Activated T-cell treated with anti-CD3 and anti-CD28 coated beads, Interleukin-2, amount 50 U/mL, for 4 hours (primary cell): ENCODE measurements at regions not wholly inside any gene's neighbourhood (a gene's known extent, or its start where the extent isn't known, plus 50 kb on each side); places are given as distances from the start of the nearest gene placed in this dataset.
"Not testable (repeated sequence)": the region's sequence is repeated elsewhere in the genome, so short reads cannot be mapped to it uniquely, and the experiment has no call there.

ENCODE experiments used
- ATAC-seq, 2 donors: fragments of 200-7000 bp; cut with Tn5 transposase; one replicate each; pipeline ENCODE4 v1.10.0; 2021
- DNase-seq: peaks from one replicate; pipeline ENCODE4 v3.0.0-alpha.2; 2020
- H3K27me3 Mint-ChIP-seq: one replicate; pipeline ENCODE4 v1.8.0; 2021; ENCODE audit warnings: low read depth, mixed read lengths
- H3K36me3 Mint-ChIP-seq: one replicate; pipeline ENCODE4 v1.8.0; 2022; ENCODE audit warnings: mixed read lengths; ENCODE audit not compliant: insufficient read depth
- H3K4me1 Mint-ChIP-seq: one replicate; pipeline ENCODE4 v1.8.0; 2021; ENCODE audit warnings: low read depth, mixed read lengths
- H3K4me3 Mint-ChIP-seq: one replicate; pipeline ENCODE4 v1.8.0; 2021; ENCODE audit warnings: mild to moderate bottlenecking, moderate library complexity, mixed read lengths
- H3K9me3 Mint-ChIP-seq: one replicate; pipeline ENCODE4 v1.8.0; 2021; ENCODE audit warnings: mixed read lengths

DNA sequence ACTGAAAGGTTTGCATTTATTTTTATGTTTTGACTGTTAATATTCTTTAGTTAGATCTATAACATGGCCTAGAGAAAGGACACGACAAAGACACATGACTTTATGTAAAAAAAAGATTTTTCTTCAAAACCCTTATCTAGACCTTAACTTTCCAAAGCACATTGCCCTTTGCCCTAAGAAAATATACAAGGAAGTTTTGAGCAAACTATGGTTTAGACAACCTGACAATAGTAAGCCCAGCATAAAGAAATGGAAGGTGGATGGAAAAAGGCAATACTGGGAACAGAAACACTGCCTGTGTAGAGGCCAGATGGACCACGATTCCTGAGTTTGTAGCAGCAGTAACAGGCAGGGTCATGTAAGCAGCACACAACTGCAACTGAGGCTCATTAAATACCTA is 724.0 kb downstream of the GALC start:
- no peak for DNase-seq
- no peaks in the 10 kb centered on the region for H3K27me3 Mint-ChIP-seq
- no peak for ATAC-seq
- peaks cover 16% of the 10 kb centered on the region for H3K9me3 Mint-ChIP-seq
- no peak overlapping the region for H3K4me3 Mint-ChIP-seq
- H3K4me1 Mint-ChIP-seq, result no peaks in the 10 kb centered on the region
- H3K36me3 Mint-ChIP-seq, result no peaks in the 10 kb centered on the region

DNA sequence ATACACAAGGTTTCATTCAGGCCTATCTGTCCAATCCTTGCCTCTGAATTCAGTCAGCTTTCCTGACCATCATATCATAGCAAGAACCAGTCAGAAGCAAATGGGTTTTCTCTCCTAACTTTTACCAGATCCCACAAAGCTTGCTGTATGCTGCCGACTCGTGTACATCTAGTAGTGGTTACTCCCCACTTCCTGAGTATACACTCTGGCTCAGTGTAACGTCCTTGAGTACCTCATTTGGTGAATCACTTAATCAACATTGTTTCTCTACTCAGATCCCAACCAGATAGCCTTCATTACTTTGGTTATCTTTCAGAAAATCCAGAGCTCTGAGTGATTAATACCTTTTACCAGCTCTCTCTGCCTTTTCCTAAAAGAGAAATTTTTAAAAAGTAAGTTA is 728.2 kb downstream of the GALC start:
- no peak overlapping the region for H3K4me3 Mint-ChIP-seq

DNA sequence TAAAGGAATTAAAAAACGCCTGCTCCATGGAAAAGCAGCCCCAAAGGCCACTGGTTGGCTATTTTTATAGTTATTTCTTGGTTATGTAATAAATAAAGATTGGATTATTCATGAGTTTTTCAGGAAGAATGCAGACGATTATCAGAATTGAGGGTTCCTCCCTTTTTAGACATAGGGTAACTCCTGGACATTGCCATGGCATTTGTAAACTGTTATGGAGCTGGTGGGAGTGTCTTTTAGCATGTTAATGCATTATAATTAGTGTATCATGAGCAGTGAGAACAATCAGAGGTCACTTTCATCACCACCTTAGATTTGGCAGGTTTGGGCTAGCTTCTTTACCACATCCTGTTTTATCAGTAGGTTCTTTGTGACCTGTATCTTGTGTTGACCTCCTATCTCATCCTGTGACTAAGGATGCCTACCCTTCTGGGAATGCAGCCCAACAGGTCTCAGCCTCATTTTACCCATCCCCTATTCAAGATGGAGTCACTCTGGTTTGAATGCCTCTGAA is 728.7 kb downstream of the GALC start:
- ATAC-seq (no peak), DNase-seq (no peak)
- Mint-ChIP-seq H3K4me3 (no peak overlapping the region), H3K9me3 (peaks cover 8% of the 10 kb centered on the region), H3K4me1 (no peaks in the 10 kb centered on the region), H3K36me3 (no peaks in the 10 kb centered on the region), H3K27me3 (no peaks in the 10 kb centered on the region)

More for the DNA sequence above, 728.2 kb downstream of the GALC start:
- Mint-ChIP-seq H3K36me3 (no peaks in the 10 kb centered on the region), H3K4me1 (no peaks in the 10 kb centered on the region), H3K27me3 (no peaks in the 10 kb centered on the region), H3K9me3 (peaks cover 12% of the 10 kb centered on the region)
- DNase-seq (no peak), ATAC-seq (no peak)

DNA sequence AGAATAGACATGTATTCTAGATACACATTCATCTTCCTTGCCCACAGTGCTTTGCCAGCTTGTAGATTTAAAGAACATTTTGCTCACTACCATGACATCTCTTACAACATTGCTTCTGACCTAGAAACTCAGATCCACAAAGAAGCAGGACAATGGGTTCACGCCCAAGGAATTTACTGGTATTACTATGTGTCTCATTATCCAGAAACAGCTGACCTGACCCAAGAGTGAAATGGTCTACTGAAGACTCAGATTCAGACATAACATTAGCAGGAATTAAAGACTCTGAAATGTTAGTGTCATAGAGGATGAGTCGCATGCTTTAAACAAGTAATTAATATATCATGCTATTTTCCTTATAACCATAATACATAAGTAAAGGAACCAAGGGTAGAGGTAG is 731.4 kb downstream of the GALC start:
- H3K4me3 Mint-ChIP-seq, result no peak overlapping the region
- ATAC-seq (no peak), DNase-seq (no peak)
- H3K9me3 Mint-ChIP-seq, result peaks cover 8% of the 10 kb centered on the region
- H3K36me3 Mint-ChIP-seq, result no peaks in the 10 kb centered on the region
- no peaks in the 10 kb centered on the region for H3K27me3 Mint-ChIP-seq
- no peaks in the 10 kb centered on the region for H3K4me1 Mint-ChIP-seq

DNA sequence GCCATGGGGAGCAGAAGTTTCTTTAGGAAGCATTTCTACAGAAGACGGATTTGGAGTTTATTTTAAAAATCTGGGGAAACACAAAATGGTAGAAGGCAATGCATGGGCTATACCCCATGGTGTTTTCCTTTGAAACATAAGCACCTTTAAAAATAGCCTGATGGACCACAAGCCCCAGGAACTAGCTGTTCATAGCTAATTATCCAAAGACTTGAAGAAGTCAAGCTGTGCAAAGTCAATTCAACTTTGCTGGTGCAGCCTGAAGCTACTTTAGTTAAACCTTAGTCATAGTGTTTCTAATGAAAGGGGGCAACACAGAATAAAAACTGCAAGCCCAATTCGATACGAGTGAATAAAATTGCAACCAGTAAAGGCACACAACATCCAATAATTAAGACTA is 732.5 kb downstream of the GALC start:
- ATAC-seq, result no peak
- DNase-seq, result no peak
- peaks cover 5% of the 10 kb centered on the region for H3K9me3 Mint-ChIP-seq
- H3K36me3 Mint-ChIP-seq, result no peaks in the 10 kb centered on the region
- H3K4me1 Mint-ChIP-seq, result no peaks in the 10 kb centered on the region
- H3K4me3 Mint-ChIP-seq, result no peak overlapping the region
- H3K27me3 Mint-ChIP-seq, result no peaks in the 10 kb centered on the region

DNA sequence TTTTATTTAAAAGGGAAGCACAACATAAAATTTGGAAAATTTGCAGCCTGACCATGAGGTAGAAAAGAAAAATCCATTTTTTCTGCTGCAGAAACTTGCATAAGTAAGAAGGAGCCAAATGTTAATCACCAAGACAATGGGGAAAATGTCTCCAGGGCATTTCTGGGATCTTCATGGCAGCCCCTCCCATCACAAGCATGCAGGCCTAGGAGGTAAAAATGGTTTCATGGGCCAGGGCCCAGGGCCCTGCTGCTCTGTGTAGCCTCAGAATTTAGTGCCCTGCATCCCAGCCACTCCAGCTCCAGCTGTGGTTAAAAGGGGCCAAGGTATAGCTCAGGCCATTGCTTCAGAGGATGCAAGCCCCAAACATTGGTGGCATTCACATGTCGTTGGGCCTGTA is 735.6 kb downstream of the GALC start:
- H3K9me3 Mint-ChIP-seq, result peaks cover 3% of the 10 kb centered on the region
- H3K4me3 Mint-ChIP-seq, result no peak overlapping the region
- no peak for ATAC-seq
- H3K27me3 Mint-ChIP-seq, result no peaks in the 10 kb centered on the region
- H3K4me1 Mint-ChIP-seq, result no peaks in the 10 kb centered on the region
- DNase-seq, result no peak
- H3K36me3 Mint-ChIP-seq, result no peaks in the 10 kb centered on the region

DNA sequence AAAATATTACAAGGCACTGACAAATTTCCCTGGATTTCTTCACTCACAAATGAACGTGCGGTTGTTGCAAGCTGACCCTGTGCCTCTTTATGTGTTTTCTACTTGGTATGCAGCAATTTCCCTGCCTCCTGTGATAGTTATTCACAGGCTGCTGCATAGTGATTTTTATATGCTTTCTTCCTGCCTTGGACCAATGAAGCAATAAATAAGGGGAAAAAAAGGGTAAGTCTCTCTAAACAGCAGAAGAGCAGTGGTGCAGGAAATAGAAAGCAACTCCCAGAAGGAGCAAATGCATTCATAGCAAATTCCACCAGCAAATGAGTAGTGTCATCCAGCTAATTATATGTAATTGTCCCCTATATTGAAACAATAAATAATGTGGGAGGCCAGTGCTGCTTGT is 737.9 kb downstream of the GALC start:
- H3K36me3 Mint-ChIP-seq, result no peaks in the 10 kb centered on the region
- no peaks in the 10 kb centered on the region for H3K4me1 Mint-ChIP-seq
- DNase-seq, result no peak
- H3K9me3 Mint-ChIP-seq, result peaks cover 6% of the 10 kb centered on the region
- no peak overlapping the region for H3K4me3 Mint-ChIP-seq
- H3K27me3 Mint-ChIP-seq, result no peaks in the 10 kb centered on the region
- ATAC-seq, result no peak

DNA sequence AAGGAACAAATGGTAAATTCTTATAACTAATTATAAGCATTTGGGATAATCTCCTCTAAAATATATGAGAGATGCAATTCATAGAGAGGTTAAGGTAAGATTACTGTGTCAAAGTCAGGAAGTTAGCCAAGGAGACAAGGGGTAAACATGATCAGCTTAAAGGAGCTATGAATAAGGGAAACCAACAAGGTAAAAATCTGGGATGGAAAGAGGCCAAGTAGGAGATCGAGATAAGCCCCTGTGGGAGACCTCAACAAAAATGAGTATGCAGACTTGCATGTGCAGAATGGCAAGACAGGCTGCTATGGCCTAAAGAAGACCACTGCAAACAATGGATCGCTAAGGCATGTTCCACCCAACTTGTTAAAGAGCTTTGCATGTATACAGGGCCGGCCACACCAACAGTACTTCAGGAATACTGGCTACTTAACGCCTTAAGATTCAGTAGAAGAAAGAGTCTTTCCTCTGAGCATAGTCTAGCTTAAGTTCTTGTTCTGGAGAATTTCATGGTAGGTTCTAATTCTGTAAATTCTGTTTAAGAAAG is 738.6 kb downstream of the GALC start:
- ATAC-seq (no peak), DNase-seq (no peak)
- Mint-ChIP-seq H3K36me3 (no peaks in the 10 kb centered on the region), H3K4me1 (no peaks in the 10 kb centered on the region), H3K4me3 (no peak overlapping the region), H3K9me3 (peaks cover 6% of the 10 kb centered on the region), H3K27me3 (no peaks in the 10 kb centered on the region)

DNA sequence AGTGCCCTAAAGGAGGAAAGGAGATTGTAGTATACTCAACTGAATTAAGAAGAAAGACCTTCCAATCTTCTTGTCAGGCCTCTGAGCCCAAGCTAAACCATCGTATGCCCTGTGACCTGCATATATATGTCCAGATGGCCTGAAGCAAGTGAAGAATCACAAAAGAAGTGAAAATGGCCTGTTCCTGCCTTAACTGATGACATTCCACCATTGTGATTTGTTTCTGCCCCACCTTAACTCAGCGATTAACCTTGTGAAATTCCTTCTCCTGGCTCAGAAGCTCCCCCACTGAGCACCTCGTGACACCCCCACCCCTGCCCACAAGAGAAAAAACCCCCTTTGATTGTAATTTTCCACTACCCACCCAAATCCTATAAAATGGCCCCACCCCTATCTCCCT is 739.2 kb downstream of the GALC start:
- not testable (repeated sequence) for H3K36me3 Mint-ChIP-seq, H3K4me1 Mint-ChIP-seq, ATAC-seq, DNase-seq, H3K27me3 Mint-ChIP-seq, H3K4me3 Mint-ChIP-seq, H3K9me3 Mint-ChIP-seq

DNA sequence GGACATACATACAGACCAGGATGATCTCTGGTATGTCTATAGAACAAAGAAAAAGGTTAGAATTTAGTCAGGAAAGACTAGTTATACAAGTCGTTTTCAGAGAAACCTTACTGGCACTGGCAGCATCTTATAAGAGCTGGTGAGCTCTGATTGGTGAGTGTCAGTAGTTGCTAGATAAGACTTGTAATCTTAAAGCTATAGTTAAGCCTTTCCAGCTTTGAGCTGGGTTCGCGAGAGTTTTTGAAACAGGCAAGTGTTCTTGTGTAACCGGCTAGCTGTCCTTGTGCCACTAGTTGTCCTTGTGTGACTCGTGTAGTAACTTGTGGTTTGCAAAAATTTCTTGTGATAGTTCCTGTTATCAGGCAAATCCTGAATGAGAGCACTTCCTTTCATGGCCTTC is 740.9 kb downstream of the GALC start:
- Mint-ChIP-seq H3K9me3 (peaks cover 6% of the 10 kb centered on the region), H3K4me1 (no peaks in the 10 kb centered on the region)
- no peak for ATAC-seq

DNA sequence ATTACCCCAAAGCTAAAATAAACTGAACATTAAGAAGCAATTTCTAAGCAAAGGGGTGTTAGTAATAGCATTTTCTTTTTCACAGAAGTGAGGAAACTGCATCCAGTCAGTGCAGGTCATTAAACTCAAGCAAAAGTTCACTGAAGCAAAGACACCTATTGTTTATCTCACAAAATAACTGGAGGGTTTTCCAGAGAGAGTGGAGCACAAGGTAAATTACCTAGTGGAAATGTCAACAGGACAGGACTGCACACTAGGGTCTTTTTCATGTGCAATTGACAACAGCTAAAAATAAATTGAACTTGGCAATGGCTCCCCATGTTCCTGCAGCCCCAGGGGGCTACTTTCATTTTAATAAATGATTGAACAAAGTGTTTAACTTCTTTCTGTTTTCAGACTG is 742.0 kb downstream of the GALC start:
- ATAC-seq (no peak), DNase-seq (no peak)
- no peaks in the 10 kb centered on the region for H3K36me3 Mint-ChIP-seq
- no peak overlapping the region for H3K4me3 Mint-ChIP-seq
- no peaks in the 10 kb centered on the region for H3K4me1 Mint-ChIP-seq
- peaks cover 15% of the 10 kb centered on the region for H3K9me3 Mint-ChIP-seq
- H3K27me3 Mint-ChIP-seq, result no peaks in the 10 kb centered on the region

More for the DNA sequence above, 740.9 kb downstream of the GALC start:
- Mint-ChIP-seq H3K4me3 (no peak overlapping the region), H3K36me3 (no peaks in the 10 kb centered on the region), H3K27me3 (no peaks in the 10 kb centered on the region)
- DNase-seq, result no peak

DNA sequence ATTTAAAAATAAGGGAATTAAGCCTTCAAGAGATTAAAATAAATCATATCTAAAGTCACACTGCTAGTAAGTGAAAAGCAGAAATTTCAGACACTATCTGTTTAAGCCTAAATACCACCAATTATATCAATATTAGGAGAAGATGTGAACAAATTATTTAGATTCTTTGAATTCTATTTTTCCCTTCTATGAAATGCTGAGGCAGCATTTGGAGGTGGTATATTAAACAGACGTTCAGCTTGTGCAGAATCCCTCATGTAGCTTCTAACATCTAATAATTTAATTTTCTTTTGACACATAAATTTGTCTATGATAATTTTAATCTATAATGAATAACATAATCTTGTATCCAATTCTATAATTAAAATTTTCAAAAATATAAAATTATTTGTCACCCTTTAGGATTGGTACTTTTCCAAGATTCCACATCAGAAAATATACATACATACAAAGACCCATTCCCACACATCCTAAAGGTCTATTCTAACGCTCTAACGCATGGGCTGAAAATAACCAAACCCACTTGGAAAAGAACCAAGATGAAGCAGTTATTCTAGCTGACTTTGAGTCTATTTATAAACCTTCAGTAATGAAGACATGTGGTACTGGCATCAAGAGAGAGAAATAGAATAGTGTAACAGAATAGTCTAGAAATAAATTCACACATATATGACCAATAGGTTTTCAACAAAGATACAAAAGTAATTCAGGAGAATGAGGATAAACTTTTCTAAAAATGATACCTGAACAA is 751.8 kb downstream of the GALC start:
- no peaks in the 10 kb centered on the region for H3K36me3 Mint-ChIP-seq

DNA sequence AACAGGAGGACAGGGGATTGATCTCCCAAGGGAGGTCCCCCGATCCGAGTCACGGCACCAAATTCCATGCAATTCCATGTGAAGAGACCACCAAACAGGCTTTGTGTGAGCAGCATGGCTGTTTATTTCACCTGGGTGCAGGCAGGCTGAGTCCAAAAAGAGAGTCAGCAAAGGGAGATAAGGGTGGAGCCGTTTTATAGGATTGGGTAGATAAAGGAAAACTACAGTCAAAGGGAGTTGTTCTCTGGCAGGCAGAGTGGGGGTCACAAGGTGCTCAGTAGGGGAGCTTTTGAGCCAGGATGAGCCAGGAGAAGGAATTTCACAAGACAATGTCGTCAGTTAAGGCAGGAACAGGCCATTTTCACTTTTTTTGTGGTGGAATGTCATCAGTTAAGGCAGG is 752.7 kb downstream of the GALC start:
- H3K27me3 Mint-ChIP-seq, H3K36me3 Mint-ChIP-seq, H3K4me3 Mint-ChIP-seq, DNase-seq, ATAC-seq, H3K4me1 Mint-ChIP-seq: not testable (repeated sequence)
- H3K9me3 Mint-ChIP-seq, result peaks cover 11% of the 10 kb centered on the region

More for the DNA sequence above, 751.8 kb downstream of the GALC start:
- Mint-ChIP-seq H3K4me1 (no peaks in the 10 kb centered on the region), H3K9me3 (peaks cover 12% of the 10 kb centered on the region), H3K4me3 (no peak overlapping the region), H3K27me3 (no peaks in the 10 kb centered on the region)
- ATAC-seq, result no peak
- DNase-seq, result no peak

DNA sequence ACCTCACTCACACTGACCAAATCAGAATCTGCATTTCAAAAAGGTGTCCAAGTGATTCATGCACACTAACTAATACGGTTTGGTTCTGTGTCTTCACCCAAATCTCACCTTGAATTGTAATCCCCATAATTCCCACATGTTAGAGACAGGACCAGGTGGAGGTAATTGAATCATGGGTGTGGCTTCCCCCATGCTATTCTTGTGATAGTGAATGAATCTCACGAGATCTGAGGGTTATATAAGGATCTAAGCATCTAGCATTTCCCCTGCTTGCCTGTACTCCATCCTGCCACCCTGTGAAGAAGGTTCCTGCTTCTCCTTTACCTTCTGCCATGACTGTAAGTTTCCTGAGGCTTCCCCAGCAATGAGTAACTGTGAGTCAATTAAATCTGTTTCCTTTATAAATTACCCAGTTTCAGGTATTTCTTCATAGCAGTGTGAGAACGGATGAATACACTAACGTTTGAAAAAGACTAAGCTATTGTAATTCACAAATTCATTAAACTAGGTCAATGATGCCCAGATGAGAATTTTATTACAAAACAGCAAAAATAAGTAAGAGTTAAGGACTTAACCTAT is 759.1 kb downstream of the GALC start:
- H3K36me3 Mint-ChIP-seq, result no peaks in the 10 kb centered on the region
- no peaks in the 10 kb centered on the region for H3K4me1 Mint-ChIP-seq
- no peaks in the 10 kb centered on the region for H3K27me3 Mint-ChIP-seq
- no peak for DNase-seq
- no peak overlapping the region for H3K4me3 Mint-ChIP-seq
- peaks cover 6% of the 10 kb centered on the region for H3K9me3 Mint-ChIP-seq
- no peak for ATAC-seq

DNA sequence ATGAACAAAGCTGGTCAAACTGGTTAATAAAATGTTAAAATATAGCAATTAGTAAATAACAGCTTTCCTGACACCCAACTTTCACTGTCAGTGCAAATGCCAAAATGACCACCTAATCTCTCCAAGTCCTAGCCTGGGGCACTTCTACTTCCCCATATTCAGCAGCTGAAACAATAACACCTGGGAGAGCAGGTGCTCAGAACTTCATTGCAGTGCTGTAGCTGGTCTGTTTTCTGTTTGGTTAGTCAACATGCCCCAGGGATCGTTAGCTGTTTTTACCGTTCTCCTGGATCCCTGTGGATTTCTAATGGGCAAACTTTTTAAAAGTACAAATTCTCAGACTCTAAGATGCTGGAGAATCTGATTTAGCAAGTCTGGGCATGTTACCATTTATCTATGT is 759.7 kb downstream of the GALC start:
- Mint-ChIP-seq H3K4me1 (no peaks in the 10 kb centered on the region), H3K9me3 (peaks cover 6% of the 10 kb centered on the region), H3K36me3 (no peaks in the 10 kb centered on the region), H3K27me3 (no peaks in the 10 kb centered on the region), H3K4me3 (no peak overlapping the region)
- no peak for DNase-seq
- ATAC-seq, result no peak
